Neural crest cell (in vitro differentiated cells): ENCODE measurements at regions not wholly inside any gene's neighbourhood (a gene's known extent, or its start where the extent isn't known, plus 50 kb on each side); places are given as distances from the start of the nearest gene placed in this dataset.

Experiments used
- DNase-seq: peaks from one replicate; pipeline ENCODE4 v3.0.0; 2021; ENCODE audit warnings: low read depth, mixed read lengths, low spot score
- H3K27ac Mint-ChIP-seq: one replicate; pipeline ENCODE4 v1.8.0; 2021; ENCODE audit warnings: mild to moderate bottlenecking, mixed read lengths; ENCODE audit not compliant: unreplicated experiment
- H3K27me3 Mint-ChIP-seq: 2 replicates; pipeline ENCODE4 v1.8.0; 2021; ENCODE audit warnings: low read depth, mild to moderate bottlenecking, mixed read lengths
- H3K36me3 Mint-ChIP-seq: 2 replicates; pipeline ENCODE4 v1.8.0; 2021; ENCODE audit warnings: low read depth, mild to moderate bottlenecking, mixed read lengths
- H3K4me1 Mint-ChIP-seq: 2 replicates; pipeline ENCODE4 v1.8.0; 2021; ENCODE audit warnings: mixed read lengths
- H3K4me3 Mint-ChIP-seq: one replicate; pipeline ENCODE4 v1.8.0; 2021; ENCODE audit warnings: mild to moderate bottlenecking, mixed read lengths
- H3K9me3 Mint-ChIP-seq: 2 replicates; pipeline ENCODE4 v1.8.0; 2021; ENCODE audit warnings: mixed read lengths
- CTCF ChIP-seq: fragments of 200-600 bp; sonication (generic); conservative IDR thresholded peaks from 2 replicates; pipeline ENCODE4 v1.5.0; 2021; ENCODE audit warnings: antibody characterized with exemption, mild to moderate bottlenecking

DNA sequence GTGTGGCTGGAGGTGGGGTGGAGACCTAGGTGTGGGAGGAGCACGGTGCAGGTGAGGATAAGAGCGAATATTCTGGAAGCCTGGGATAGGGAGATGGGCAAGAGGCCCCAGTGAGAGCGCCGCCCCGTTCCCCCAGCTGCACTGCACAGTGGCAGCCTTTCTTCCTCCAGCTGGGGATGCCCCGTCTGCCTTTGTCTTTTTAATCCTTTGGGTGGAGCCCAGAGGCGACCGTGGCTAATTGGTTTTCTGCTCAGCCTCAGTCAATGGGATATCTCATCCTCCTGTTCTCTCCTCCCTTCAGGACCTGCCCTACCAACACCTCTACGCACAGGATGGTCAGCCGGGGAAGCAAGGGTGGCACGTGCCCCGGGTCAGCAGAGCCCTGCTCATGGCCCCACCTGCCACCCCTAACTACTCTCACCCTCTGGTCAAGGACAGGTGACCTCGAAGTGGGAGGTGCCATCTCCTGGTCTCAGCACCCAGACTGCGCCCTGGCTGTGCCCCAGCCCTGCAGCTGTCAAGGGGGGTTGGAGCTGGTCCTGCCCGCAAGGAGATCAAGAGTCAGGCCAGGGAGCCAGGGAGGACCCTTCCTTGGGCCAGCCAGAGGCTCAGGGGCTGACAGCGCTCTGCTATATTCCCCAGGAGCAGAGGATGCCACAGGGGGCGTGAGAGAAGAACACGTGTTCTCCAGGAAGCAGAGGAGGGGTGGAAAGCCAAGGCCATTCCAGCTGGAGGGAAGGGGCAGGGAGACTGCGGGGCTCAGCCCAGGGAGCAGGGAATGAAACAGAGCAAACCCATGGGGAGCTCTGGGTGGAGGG, 64.0 kb downstream of the ADRA2C start:
- H3K9me3 Mint-ChIP-seq, result no peaks in the 10 kb centered on the region
- peaks cover 20% of the 10 kb centered on the region for H3K4me1 Mint-ChIP-seq
- no peak for TF ChIP-seq CTCF
- DNase-seq, result no peak
- no peaks in the 10 kb centered on the region for H3K36me3 Mint-ChIP-seq
- no peak overlapping the region for H3K4me3 Mint-ChIP-seq
- peaks cover 57% of the 10 kb centered on the region for H3K27me3 Mint-ChIP-seq
- no peak overlapping the region for H3K27ac Mint-ChIP-seq

DNA sequence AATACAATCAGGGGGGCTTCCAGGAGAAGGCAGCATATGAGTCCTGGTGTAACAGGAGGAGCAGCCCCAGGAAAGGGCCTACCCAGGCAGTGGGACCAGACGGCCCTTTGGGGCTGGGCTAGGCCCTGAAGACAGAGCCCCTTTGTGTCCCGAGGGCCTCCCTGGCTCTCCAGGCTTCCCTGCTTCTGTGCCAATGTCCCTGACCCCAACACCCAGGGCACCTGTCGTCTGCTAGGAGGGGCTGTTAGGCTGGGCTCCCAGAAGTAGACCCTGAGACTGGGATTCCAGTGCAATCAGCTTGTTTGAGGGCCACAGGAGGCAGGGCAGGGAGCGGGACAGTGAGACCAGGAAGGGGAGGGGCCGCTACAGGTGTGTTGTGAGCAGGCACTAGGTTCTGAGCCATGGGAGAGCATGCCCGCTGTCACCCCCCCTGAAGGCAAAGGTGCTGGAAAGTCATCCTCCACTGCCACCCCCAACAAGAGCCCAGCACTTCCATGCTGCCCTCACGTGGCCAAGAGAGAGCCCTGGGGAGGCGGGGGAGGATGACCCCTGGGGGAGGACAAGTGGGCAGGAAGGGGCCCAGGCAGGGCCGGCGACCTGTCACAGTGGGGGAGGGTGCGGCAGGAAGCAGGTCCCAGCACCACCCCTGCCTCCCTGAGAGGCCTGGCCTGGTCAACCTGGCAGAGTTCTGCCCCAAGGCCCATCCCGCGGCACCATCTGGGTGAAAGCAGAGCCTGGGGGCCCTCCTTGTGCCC, 64.8 kb downstream of the ADRA2C start:
- H3K9me3 Mint-ChIP-seq, result no peaks in the 10 kb centered on the region
- H3K4me3 Mint-ChIP-seq, result no peak overlapping the region
- H3K4me1 Mint-ChIP-seq, result peaks cover 25% of the 10 kb centered on the region
- no peaks in the 10 kb centered on the region for H3K36me3 Mint-ChIP-seq
- peaks cover 61% of the 10 kb centered on the region for H3K27me3 Mint-ChIP-seq
- no peak for TF ChIP-seq CTCF
- H3K27ac Mint-ChIP-seq, result no peak overlapping the region
- DNase-seq, result no peak

DNA sequence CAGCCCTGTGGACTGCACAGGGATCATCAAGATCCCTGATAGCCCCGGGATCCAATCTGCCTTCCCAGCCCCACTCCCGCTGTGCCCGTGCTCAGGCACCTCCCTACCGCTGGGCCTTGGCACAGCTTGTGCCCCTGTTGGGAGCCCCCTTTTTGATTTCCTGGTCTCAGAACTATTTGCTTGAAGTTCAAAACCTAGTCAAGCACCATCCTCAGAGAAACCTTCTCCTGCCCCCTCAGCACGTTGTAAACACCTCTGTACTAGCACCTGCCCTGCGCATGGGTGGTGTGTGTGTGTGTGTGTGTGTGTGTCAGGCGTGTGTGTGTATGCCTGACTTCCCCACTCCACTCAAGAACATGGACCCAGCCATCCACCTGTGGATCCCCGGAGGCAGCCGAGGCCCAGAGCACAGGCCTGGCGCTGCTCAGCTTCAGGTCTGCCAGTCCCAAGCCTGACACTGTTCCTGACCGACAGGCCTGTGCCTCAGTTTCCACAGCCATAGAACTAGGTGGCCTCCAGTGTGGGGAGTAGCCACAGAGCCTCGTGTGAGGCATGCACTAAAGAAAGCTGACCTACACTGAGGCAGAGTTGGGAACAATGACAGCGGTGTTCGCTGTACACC, 65.5 kb downstream of the ADRA2C start:
- no peak for DNase-seq
- Mint-ChIP-seq H3K9me3 (no peaks in the 10 kb centered on the region), H3K4me3 (no peak overlapping the region), H3K27ac (no peak overlapping the region), H3K4me1 (peaks cover 25% of the 10 kb centered on the region), H3K27me3 (peaks cover 62% of the 10 kb centered on the region), H3K36me3 (no peaks in the 10 kb centered on the region)
- no peak for TF ChIP-seq CTCF

DNA sequence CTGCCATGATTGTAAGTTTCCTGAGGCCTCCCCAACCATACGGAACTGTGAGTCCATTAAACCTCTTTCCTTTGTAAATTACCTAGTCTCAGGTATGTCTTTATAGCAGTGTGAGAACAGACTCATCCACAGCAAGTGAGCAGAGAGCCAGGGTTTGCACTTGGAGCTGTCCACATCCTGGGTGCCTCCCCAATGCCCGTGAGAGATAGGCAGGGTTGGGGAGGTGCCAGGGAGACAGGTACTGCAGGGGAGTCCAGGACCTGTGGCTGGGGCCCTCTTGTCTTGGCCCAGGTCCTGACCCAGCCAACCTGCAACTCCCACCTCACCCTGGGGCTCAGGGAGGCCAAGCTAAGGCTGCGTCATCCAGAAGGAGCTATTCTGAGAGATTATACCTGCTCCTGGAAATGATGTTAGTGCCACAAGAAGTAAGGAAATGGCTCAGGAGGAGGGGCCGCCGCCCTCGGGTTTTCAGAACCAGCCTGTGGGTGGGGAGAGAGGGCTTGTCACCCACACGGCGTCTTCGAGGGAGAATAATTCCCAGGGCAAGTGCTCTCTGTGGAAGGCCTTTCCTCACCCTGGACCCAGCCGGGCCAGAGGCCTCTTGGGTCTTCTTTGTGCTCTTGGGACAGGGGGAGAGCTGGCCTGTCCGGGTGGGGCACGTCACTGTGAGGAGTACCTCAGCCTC, 66.5 kb downstream of the ADRA2C start:
- H3K36me3 Mint-ChIP-seq, result no peaks in the 10 kb centered on the region
- H3K9me3 Mint-ChIP-seq, result no peaks in the 10 kb centered on the region
- no peak overlapping the region for H3K4me3 Mint-ChIP-seq

More for the DNA sequence above, 66.5 kb downstream of the ADRA2C start:
- no peak for DNase-seq
- no peak for TF ChIP-seq CTCF
- peaks cover 65% of the 10 kb centered on the region for H3K27me3 Mint-ChIP-seq
- no peak overlapping the region for H3K27ac Mint-ChIP-seq
- peaks cover 29% of the 10 kb centered on the region for H3K4me1 Mint-ChIP-seq
